Skeletal muscle tissue (tissue), 3 donors: ENCODE measurements at regions not wholly inside any gene's neighbourhood (a gene's known extent, or its start where the extent isn't known, plus 50 kb on each side); places are given as distances from the start of the nearest gene placed in this dataset.
"Not testable (repeated sequence)": the region's sequence is repeated elsewhere in the genome, so short reads cannot be mapped to it uniquely, and the experiment has no call there.

ENCODE experiments used
- H3K27ac ChIP-seq: one replicate; pipeline ENCODE4 v1.7.0; 2013; ENCODE audit warnings: mild to moderate bottlenecking, low read depth, low read length, inconsistent platforms
- H3K27me3 ChIP-seq, 3 donors: one replicate each; pipeline ENCODE4 v1.7.0; 2013; ENCODE audit warnings: low read length in 3 of 3; ENCODE audit not compliant: control insufficient read depth in 3 of 3, insufficient read depth in 3 of 3
- H3K36me3 ChIP-seq, 3 donors: one replicate each; pipeline ENCODE4 v1.7.0; 2013; ENCODE audit warnings: low read length in 3 of 3; ENCODE audit not compliant: control insufficient read depth in 3 of 3, insufficient read depth in 3 of 3
- H3K4me1 ChIP-seq, 3 donors: one replicate each; pipeline ENCODE4 v1.7.0; 2013; ENCODE audit warnings: low read length in 3 of 3, mild to moderate bottlenecking in 3 of 3; ENCODE audit not compliant: control insufficient read depth in 3 of 3, insufficient read depth in 3 of 3
- H3K4me3 ChIP-seq, 3 donors: one replicate each; pipeline ENCODE4 v1.7.0; 2013; ENCODE audit warnings: low read length in 3 of 3
- H3K9ac ChIP-seq, 3 donors: one replicate each; pipeline ENCODE4 v1.7.0; 2013; ENCODE audit warnings: low read length in 3 of 3, mild to moderate bottlenecking in 3 of 3, moderate library complexity in 2 of 3, low read depth in 1 of 3
- H3K9me3 ChIP-seq, 3 donors: one replicate each; pipeline ENCODE4 v1.7.0; 2013; ENCODE audit warnings: low read length in 3 of 3; ENCODE audit not compliant: control insufficient read depth in 3 of 3
- donor health status: Osteomylitis.

- not testable (repeated sequence) for H3K4me3 ChIP-seq, H3K27me3 ChIP-seq, H3K9ac ChIP-seq, H3K27ac ChIP-seq, H3K36me3 ChIP-seq, H3K4me1 ChIP-seq, H3K9me3 ChIP-seq
Observed at GRCh38 chr12:107216411-107216810, 123.1 kb upstream of the CRY1 start.

- Histone ChIP-seq H3K27ac (no peak overlapping the region), H3K36me3 (no peaks in the 10 kb centered on the region), H3K27me3 (peaks cover 2 to 13% (median 4%) of the 10 kb centered on the region in 3 donors), H3K9ac (no peak overlapping the region), H3K4me3 (no peak overlapping the region), H3K9me3 (no peaks in the 10 kb centered on the region), H3K4me1 (no peaks in the 10 kb centered on the region)
Observed at GRCh38 chr12:107219301-107219700, 126.0 kb upstream of the CRY1 start.

GRCh38 chr12:107221913-107222312 is 128.6 kb upstream of the CRY1 start:
- peaks cover 2 to 13% (median 4%) of the 10 kb centered on the region in 3 donors for H3K27me3 ChIP-seq
- H3K27ac ChIP-seq, result no peak overlapping the region
- no peaks in the 10 kb centered on the region for H3K36me3 ChIP-seq
- H3K9ac ChIP-seq, result no peak overlapping the region
- no peak overlapping the region for H3K4me3 ChIP-seq
- no peaks in the 10 kb centered on the region for H3K4me1 ChIP-seq
- H3K9me3 ChIP-seq, result no peaks in the 10 kb centered on the region

GRCh38 chr12:107223821-107224220 is 130.5 kb upstream of the CRY1 start:
- Histone ChIP-seq H3K27me3 (peaks cover 2 to 13% (median 7%) of the 10 kb centered on the region in 3 donors), H3K27ac (no peak overlapping the region), H3K9ac (no peak overlapping the region), H3K9me3 (no peaks in the 10 kb centered on the region), H3K4me1 (no peaks in the 10 kb centered on the region), H3K36me3 (no peaks in the 10 kb centered on the region), H3K4me3 (no peak overlapping the region)

GRCh38 chr12:107225635-107226034 is 132.3 kb upstream of the CRY1 start:
- H3K27me3 ChIP-seq, result peaks cover 2 to 11% (median 11%) of the 10 kb centered on the region in 3 donors
- H3K4me3 ChIP-seq, result no peak overlapping the region
- H3K27ac ChIP-seq, result no peak overlapping the region
- H3K36me3 ChIP-seq, result no peaks in the 10 kb centered on the region
- H3K9me3 ChIP-seq, result no peaks in the 10 kb centered on the region
- H3K9ac ChIP-seq, result no peak overlapping the region
- H3K4me1 ChIP-seq, result no peaks in the 10 kb centered on the region

- Histone ChIP-seq H3K9me3 (no peaks in the 10 kb centered on the region), H3K27me3 (peaks cover 2 to 12% (median 7%) of the 10 kb centered on the region in 3 donors)
Observed at GRCh38 chr12:107226126-107226525, 132.8 kb upstream of the CRY1 start.

GRCh38 chr12:107228076-107228475 is 134.7 kb upstream of the CRY1 start:
- no peaks in the 10 kb centered on the region for H3K36me3 ChIP-seq
- no peaks in the 10 kb centered on the region for H3K9me3 ChIP-seq
- H3K9ac ChIP-seq, result no peak overlapping the region
- H3K27me3 ChIP-seq, result peaks cover 0 to 14% (median 2%) of the 10 kb centered on the region in 3 donors
- no peak overlapping the region for H3K4me3 ChIP-seq
- no peaks in the 10 kb centered on the region for H3K4me1 ChIP-seq
- no peak overlapping the region for H3K27ac ChIP-seq

More at GRCh38 chr12:107226126-107226525, 132.8 kb upstream of the CRY1 start:
- H3K4me3 ChIP-seq, result no peak overlapping the region
- H3K36me3 ChIP-seq, result no peaks in the 10 kb centered on the region
- no peaks in the 10 kb centered on the region for H3K4me1 ChIP-seq
- H3K27ac ChIP-seq, result no peak overlapping the region
- no peak overlapping the region for H3K9ac ChIP-seq

- no peaks in the 10 kb centered on the region for H3K36me3 ChIP-seq
- no peaks in the 10 kb centered on the region for H3K9me3 ChIP-seq
- H3K27me3 ChIP-seq, result peaks cover 0 to 11% (median 0%) of the 10 kb centered on the region in 3 donors
- no peaks in the 10 kb centered on the region for H3K4me1 ChIP-seq
- H3K9ac ChIP-seq, result no peak overlapping the region
- H3K27ac ChIP-seq, result no peak overlapping the region
- H3K4me3 ChIP-seq, result no peak overlapping the region
Observed at GRCh38 chr12:107229827-107230226, 136.5 kb upstream of the CRY1 start.

- Histone ChIP-seq H3K27me3 (peaks cover 0 to 11% (median 0%) of the 10 kb centered on the region in 3 donors), H3K4me3 (no peak overlapping the region), H3K9me3 (no peaks in the 10 kb centered on the region), H3K27ac (no peak overlapping the region), H3K9ac (no peak overlapping the region), H3K4me1 (no peaks in the 10 kb centered on the region), H3K36me3 (no peaks in the 10 kb centered on the region)
Observed at GRCh38 chr12:107231303-107231702, 138.0 kb upstream of the CRY1 start.

GRCh38 chr12:107233551-107233950 is 140.2 kb upstream of the CRY1 start:
- Histone ChIP-seq H3K36me3 (no peaks in the 10 kb centered on the region), H3K4me1 (no peaks in the 10 kb centered on the region), H3K4me3 (no peak overlapping the region), H3K27me3 (peaks cover 0 to 9% (median 0%) of the 10 kb centered on the region in 3 donors), H3K9ac (no peak overlapping the region), H3K9me3 (no peaks in the 10 kb centered on the region), H3K27ac (no peak overlapping the region)

- Histone ChIP-seq H3K36me3 (no peaks in the 10 kb centered on the region), H3K4me3 (no peak overlapping the region), H3K9ac (no peak overlapping the region), H3K27ac (no peak overlapping the region), H3K4me1 (no peaks in the 10 kb centered on the region), H3K9me3 (no peaks in the 10 kb centered on the region), H3K27me3 (peaks cover 0 to 11% (median 3%) of the 10 kb centered on the region in 3 donors)
Observed at GRCh38 chr12:107235600-107235999, 142.3 kb upstream of the CRY1 start.
